HCT116 (cell line): ENCODE measurements at regions not wholly inside any gene's neighbourhood (a gene's known extent, or its start where the extent isn't known, plus 50 kb on each side); places are given as distances from the start of the nearest gene placed in this dataset.

Experiments
- ATAC-seq: fragments of 200-7000 bp; cut with Tn5 transposase; 2 replicates; pipeline ENCODE4 v1.9.1; 2020; ENCODE audit warnings: mild to moderate bottlenecking, moderate library complexity
- BruUV-seq: library from RNA; stranded (reverse); fragments of 400-500 nt; replicated peaks from 2 replicates; lab custom pipeline; 2021; lab: Mats Ljungman, UMichigan
- CTCF ChIA-PET: fragments of 300-600 bp; sonication (Branson Sonifier 250); formaldehyde crosslinking; loops from one replicate; lab custom pipeline; 2021; ENCODE audit warnings: antibody characterized with exemption; lab: Charles Lee
- POLR2A ChIA-PET: fragments of 300-600, 350-600 bp; sonication (Branson Sonifier 250); formaldehyde crosslinking; loops from one replicate; lab custom pipeline; 2021; ENCODE audit warnings: antibody characterized with exemption; lab: Charles Lee
- RAD21 ChIA-PET, 2 experiments: fragments of 300-600 bp; sonication (Branson Sonifier 250); formaldehyde crosslinking; loops; one replicate each; lab custom pipeline; 2023; ENCODE audit warnings: low total read pairs in 2 of 2; ENCODE audit not compliant: uncharacterized antibody in 2 of 2, unreplicated experiment in 2 of 2, low non-redundant PET in 1 of 2; lab: Charles Lee
- DNase-seq: peaks from one replicate; pipeline ENCODE4 v3.0.0-alpha.2; 2010; ENCODE audit warnings: low read depth, low spot score
- H2AFZ ChIP-seq: fragments of 200-600 bp; shearing (Covaris generic), sonication (generic); 2 replicates; pipeline ENCODE4 v1.6.1; 2017; ENCODE audit warnings: low read depth, mixed run types, mixed read lengths, antibody characterized with exemption, low read length; ENCODE audit not compliant: poor library complexity, severe bottlenecking
- H3K27ac ChIP-seq: 2 replicates; pipeline ENCODE4 v1.5.1; 2012; ENCODE audit warnings: low read depth, low read length
- H3K27me3 ChIP-seq: fragments of 200-600 bp; sonication (generic); 2 replicates; pipeline ENCODE4 v1.6.1; 2016; ENCODE audit warnings: mixed run types, low read length, mixed read lengths; ENCODE audit not compliant: insufficient read depth
- H3K36me3 ChIP-seq, 2 experiments: fragments of 200-500 bp in 1 of 2; fragments of 200-600 bp in 1 of 2; sonication (Bioruptor generic) in 1 of 2; sonication (generic) in 1 of 2; 2 replicates each; pipeline versions ENCODE4 v1.5.1 to v1.6.1; 2014 to 2016; ENCODE audit warnings: low read length in 2 of 2, inconsistent platforms in 1 of 2, mixed read lengths in 1 of 2, mixed run types in 1 of 2; ENCODE audit not compliant: insufficient read depth in 2 of 2, control insufficient read depth in 1 of 2
- H3K4me1 ChIP-seq, 2 experiments: fragments of 200-600 bp in 1 of 2; sonication (generic) in 1 of 2; 2 replicates each; pipeline versions ENCODE4 v1.5.1 to v1.6.1; 2012 to 2017; ENCODE audit warnings: low read length in 2 of 2, inconsistent platforms in 1 of 2, mild to moderate bottlenecking in 1 of 2, mixed read lengths in 1 of 2, mixed run types in 1 of 2, moderate library complexity in 1 of 2; ENCODE audit not compliant: insufficient read depth in 2 of 2, control insufficient read depth in 1 of 2
- H3K4me2 ChIP-seq: fragments of 200-600 bp; sonication (generic); 2 replicates; pipeline ENCODE4 v1.6.1; 2017; ENCODE audit warnings: mixed run types, low read length, mixed read lengths
- H3K4me3 ChIP-seq, 2 experiments: fragments of 200-600 bp in 1 of 2; sonication (generic) in 1 of 2; replicated peaks in 1 of 2; 2 replicates each; pipeline ENCODE4 v1.5.1; 2011 to 2016; ENCODE audit warnings: low read length in 2 of 2, control low read depth in 1 of 2, low read depth in 1 of 2, mild to moderate bottlenecking in 1 of 2, mixed read lengths in 1 of 2, mixed run types in 1 of 2
- H3K79me2 ChIP-seq: fragments of 200-600 bp; sonication (generic); 2 replicates; pipeline ENCODE4 v1.6.1; 2017; ENCODE audit warnings: mild to moderate bottlenecking, mixed run types, low read length, moderate library complexity, mixed read lengths; ENCODE audit not compliant: insufficient read depth
- H3K9ac ChIP-seq: fragments of 200-600 bp; sonication (generic); 2 replicates; pipeline ENCODE4 v1.6.1; 2016; ENCODE audit warnings: low read length, mixed read lengths
- H3K9me2 ChIP-seq: fragments of 200-600 bp; sonication (generic), shearing (Covaris generic); 2 replicates; pipeline ENCODE4 v1.6.1; 2017; ENCODE audit warnings: mixed run types, mild to moderate bottlenecking, moderate library complexity; ENCODE audit not compliant: insufficient read depth
- H3K9me3 ChIP-seq, 2 experiments: fragments of 200-500 bp in 1 of 2; fragments of 200-600 bp in 1 of 2; sonication (Bioruptor generic) in 1 of 2; sonication (generic) in 1 of 2; 2 replicates each; pipeline ENCODE4 v1.6.1; 2014 to 2017; ENCODE audit warnings: low read length in 2 of 2, mixed read lengths in 2 of 2, inconsistent platforms in 1 of 2, low read depth in 1 of 2, mild to moderate bottlenecking in 1 of 2, mixed run types in 1 of 2, moderate library complexity in 1 of 2; ENCODE audit not compliant: control insufficient read depth in 1 of 2, insufficient read depth in 1 of 2
- H4K20me1 ChIP-seq: fragments of 200-600 bp; sonication (generic), shearing (Covaris generic); 2 replicates; pipeline ENCODE4 v1.6.1; 2017; ENCODE audit warnings: mixed run types, mild to moderate bottlenecking, moderate library complexity; ENCODE audit not compliant: insufficient read depth
- CBX3 ChIP-seq: IDR thresholded peaks from 2 replicates; pipeline ENCODE4 v1.6.1; 2012; ENCODE audit warnings: low read depth
- CEBPB ChIP-seq: IDR thresholded peaks from 2 replicates; pipeline ENCODE4 v1.6.1; 2012; ENCODE audit warnings: low read depth
- EGR1 ChIP-seq: IDR thresholded peaks from 2 replicates; pipeline ENCODE4 v1.6.1; 2012; ENCODE audit warnings: low read depth
- ELF1 ChIP-seq: IDR thresholded peaks from 2 replicates; pipeline ENCODE4 v1.6.1; 2012; ENCODE audit warnings: low read depth, borderline replicate concordance
- EZH2 ChIP-seq: fragments of 200-600 bp; sonication (generic); IDR thresholded peaks from 2 replicates; pipeline ENCODE4 v1.6.1; 2017; ENCODE audit warnings: antibody characterized with exemption, mixed run types
- EZH2phosphoT487 ChIP-seq: fragments of 200-600 bp; IDR thresholded peaks from 2 replicates; pipeline ENCODE4 v1.6.1; 2018; ENCODE audit warnings: antibody characterized with exemption, borderline replicate concordance
- JUND ChIP-seq: IDR thresholded peaks from 2 replicates; pipeline ENCODE4 v1.6.1; 2012
- POLR2A ChIP-seq: IDR thresholded peaks from 2 replicates; pipeline ENCODE4 v1.7.0; 2011; ENCODE audit warnings: borderline replicate concordance; ENCODE audit not compliant: insufficient read depth, insufficient read length; ENCODE audit errors: extremely low read depth
- POLR2AphosphoS5 ChIP-seq: IDR thresholded peaks from 2 replicates; pipeline ENCODE4 v1.6.1; 2011; ENCODE audit warnings: mild to moderate bottlenecking, low read depth, low read length, moderate library complexity
- SRF ChIP-seq: IDR thresholded peaks from 2 replicates; pipeline ENCODE4 v1.6.1; 2012; ENCODE audit warnings: low read depth
- TCF7L2 ChIP-seq: IDR thresholded peaks from 2 replicates; pipeline ENCODE4 v1.7.0; 2011; ENCODE audit warnings: borderline replicate concordance, inconsistent platforms; ENCODE audit not compliant: insufficient read depth, insufficient read length; ENCODE audit errors: extremely low read depth
- YY1 ChIP-seq: IDR thresholded peaks from 2 replicates; pipeline ENCODE4 v1.6.1; 2011; ENCODE audit warnings: low read length, low read depth, moderate library complexity, mild to moderate bottlenecking; ENCODE audit not compliant: insufficient replicate concordance; ENCODE audit errors: extremely low read depth
- ZNF274 ChIP-seq: fragments of 200-500 bp; sonication (Bioruptor generic); IDR thresholded peaks from 2 replicates; pipeline ENCODE4 v1.6.1; 2014; ENCODE audit warnings: mild to moderate bottlenecking, low read depth, low read length, inconsistent platforms
- intact Hi-C: fragments of 100-400 bp; cut with micrococcal nuclease; formaldehyde crosslinking; loops from 2 replicates; pipeline ENCODE4 v1.10.0; 2022
- TF ChIP-seq, protein P1 (sequence below): IDR thresholded peaks from 2 replicates; pipeline ENCODE4 v1.6.1; 2012
- TF ChIP-seq, protein P2 (sequence below), 3 experiments: fragments of 200-600 bp in 1 of 3; sonication (generic) in 1 of 3; IDR thresholded peaks in 2 of 3; conservative IDR thresholded peaks in 1 of 3; 2 replicates each; pipeline ENCODE4 v1.5.1; 2012 to 2017; ENCODE audit warnings: low read depth in 2 of 3, low read length in 2 of 3, antibody characterized with exemption in 1 of 3, borderline replicate concordance in 1 of 3, control low read depth in 1 of 3, mild to moderate bottlenecking in 1 of 3, mixed read lengths in 1 of 3, mixed run types in 1 of 3, moderate library complexity in 1 of 3; ENCODE audit not compliant: insufficient read depth in 1 of 3

DNA sequence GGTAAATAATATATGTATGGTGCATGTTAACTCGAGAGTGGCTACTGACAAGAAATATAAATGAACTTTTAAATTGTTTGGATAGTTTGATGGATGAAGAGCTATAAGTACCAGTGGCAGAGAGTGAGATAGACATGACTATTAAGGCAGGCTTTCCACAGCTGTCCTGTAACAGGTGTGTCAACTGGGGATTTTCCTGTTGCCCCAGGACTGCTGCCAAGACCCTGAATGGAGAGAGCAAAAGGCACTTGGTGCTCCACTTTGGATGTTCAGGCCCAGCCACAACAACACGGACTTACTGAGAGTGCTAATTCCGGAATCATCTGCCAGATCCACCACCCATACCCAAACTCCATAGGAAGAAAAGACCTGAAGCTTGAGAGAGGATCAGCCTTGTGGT lies 215.1 kb downstream of the SEC61B start:
- no peak for DNase-seq
- Histone ChIP-seq H3K79me2 (no peaks in the 10 kb centered on the region), H3K9me2 (no peaks in the 10 kb centered on the region), H3K36me3 (no peaks in the 10 kb centered on the region), H3K27ac (no peak overlapping the region), H2AFZ (no peak overlapping the region), H3K9me3 (no peaks in the 10 kb centered on the region), H3K27me3 (no peaks in the 10 kb centered on the region), H3K4me2 (no peak overlapping the region), H3K4me1 (peaks cover 19 to 24% of the 10 kb centered on the region in 2 experiments), H3K4me3 (no peak overlapping the region), H4K20me1 (no peaks in the 10 kb centered on the region), H3K9ac (no peak overlapping the region)
- BruUV-seq, result no TSS peak
- CTCF ChIA-PET, result no interaction called here
- RAD21 ChIA-PET, result no interaction called here
- intact Hi-C loops, result loop anchor here (10.0 kb wide), 1 partner anchor 348 kb away; no protein-coding TSS in a partner anchor
- TF ChIP-seq ZNF274 (no peak), POLR2AphosphoS5 (no peak), CEBPB (no peak), TCF7L2 (no peak), EGR1 (no peak), SRF (no peak), ELF1 (no peak), POLR2A (no peak), YY1 (no peak), EZH2 (no peak), EZH2phosphoT487 (no peak), CBX3 (no peak), JUND (no peak)
- TF ChIP-seq, protein P1, sequence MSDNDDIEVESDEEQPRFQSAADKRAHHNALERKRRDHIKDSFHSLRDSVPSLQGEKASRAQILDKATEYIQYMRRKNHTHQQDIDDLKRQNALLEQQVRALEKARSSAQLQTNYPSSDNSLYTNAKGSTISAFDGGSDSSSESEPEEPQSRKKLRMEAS, result no peak
- TF ChIP-seq, protein P2, sequence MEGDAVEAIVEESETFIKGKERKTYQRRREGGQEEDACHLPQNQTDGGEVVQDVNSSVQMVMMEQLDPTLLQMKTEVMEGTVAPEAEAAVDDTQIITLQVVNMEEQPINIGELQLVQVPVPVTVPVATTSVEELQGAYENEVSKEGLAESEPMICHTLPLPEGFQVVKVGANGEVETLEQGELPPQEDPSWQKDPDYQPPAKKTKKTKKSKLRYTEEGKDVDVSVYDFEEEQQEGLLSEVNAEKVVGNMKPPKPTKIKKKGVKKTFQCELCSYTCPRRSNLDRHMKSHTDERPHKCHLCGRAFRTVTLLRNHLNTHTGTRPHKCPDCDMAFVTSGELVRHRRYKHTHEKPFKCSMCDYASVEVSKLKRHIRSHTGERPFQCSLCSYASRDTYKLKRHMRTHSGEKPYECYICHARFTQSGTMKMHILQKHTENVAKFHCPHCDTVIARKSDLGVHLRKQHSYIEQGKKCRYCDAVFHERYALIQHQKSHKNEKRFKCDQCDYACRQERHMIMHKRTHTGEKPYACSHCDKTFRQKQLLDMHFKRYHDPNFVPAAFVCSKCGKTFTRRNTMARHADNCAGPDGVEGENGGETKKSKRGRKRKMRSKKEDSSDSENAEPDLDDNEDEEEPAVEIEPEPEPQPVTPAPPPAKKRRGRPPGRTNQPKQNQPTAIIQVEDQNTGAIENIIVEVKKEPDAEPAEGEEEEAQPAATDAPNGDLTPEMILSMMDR (IDR thresholded peaks at IDR 0.05 in 2 of 3, conservative IDR thresholded peaks at IDR 0.05 in 1 of 3; ENCODE audit: borderline replicate concordance in 1 of 3, insufficient read depth in 1 of 3, low read depth in 2 of 3, low read length in 2 of 3), result no peak
- ATAC-seq, result no peak
- POLR2A ChIA-PET, result no interaction called here
